TTC549 (cell line): ENCODE measurements at regions not wholly inside any gene's neighbourhood (a gene's known extent, or its start where the extent isn't known, plus 50 kb on each side); places are given as distances from the start of the nearest gene placed in this dataset.

ENCODE experiments used
- FAIRE-seq: peaks from 2 replicates; lab custom pipeline; 2012; peaks lifted over from hg19 to GRCh38; lab: Jason Lieb, UNC

GRCh38 chr6:50217841-50218240 is 168.1 kb upstream of the DEFB112 start:
- no peak for FAIRE-seq

GRCh38 chr6:50236164-50236563 is 186.4 kb upstream of the DEFB112 start:
- FAIRE-seq: no peak

- FAIRE-seq: no peak
These were observed 190.1 kb upstream of the DEFB112 start for GRCh38 chr6:50239853-50240252.

- no peak for FAIRE-seq
These were observed 191.3 kb upstream of the DEFB112 start for GRCh38 chr6:50240986-50241385.

GRCh38 chr6:50249493-50249892 is 199.8 kb upstream of the DEFB112 start:
- no peak for FAIRE-seq

GRCh38 chr6:50257322-50257721 is 207.6 kb upstream of the DEFB112 start:
- no peak for FAIRE-seq

- FAIRE-seq: no peak
These were observed 210.2 kb upstream of the DEFB112 start for GRCh38 chr6:50259903-50260302.

DNA sequence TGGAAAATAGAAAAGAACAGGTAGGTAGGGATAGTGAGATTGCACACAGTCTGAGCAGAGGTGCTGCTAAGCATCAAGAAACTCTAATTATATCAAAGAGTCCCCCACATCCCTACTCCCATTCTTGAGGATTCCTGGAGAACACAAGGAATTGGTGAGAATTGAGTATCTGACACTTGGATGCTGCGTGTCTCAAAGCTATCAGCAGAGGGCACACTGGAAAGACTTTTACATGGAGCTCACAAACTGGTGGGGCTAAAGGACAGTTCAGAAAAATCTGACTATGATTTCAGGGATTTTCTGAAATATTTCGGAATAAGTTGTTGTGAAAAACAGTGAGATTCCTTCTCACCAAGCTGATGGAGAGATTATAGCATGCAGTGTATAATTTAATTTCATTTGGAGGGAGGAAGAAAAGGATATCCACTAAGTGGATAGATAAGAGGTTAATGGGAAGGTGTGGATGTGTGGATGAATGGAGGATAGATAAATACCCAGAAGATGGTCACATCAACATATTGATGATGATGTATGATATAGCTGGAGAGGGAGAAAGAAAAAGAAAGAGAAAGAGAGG is 215.4 kb upstream of the DEFB112 start:
- FAIRE-seq: no peak

- FAIRE-seq: no peak
These were observed 220.7 kb upstream of the DEFB112 start for GRCh38 chr6:50270415-50270814.

DNA sequence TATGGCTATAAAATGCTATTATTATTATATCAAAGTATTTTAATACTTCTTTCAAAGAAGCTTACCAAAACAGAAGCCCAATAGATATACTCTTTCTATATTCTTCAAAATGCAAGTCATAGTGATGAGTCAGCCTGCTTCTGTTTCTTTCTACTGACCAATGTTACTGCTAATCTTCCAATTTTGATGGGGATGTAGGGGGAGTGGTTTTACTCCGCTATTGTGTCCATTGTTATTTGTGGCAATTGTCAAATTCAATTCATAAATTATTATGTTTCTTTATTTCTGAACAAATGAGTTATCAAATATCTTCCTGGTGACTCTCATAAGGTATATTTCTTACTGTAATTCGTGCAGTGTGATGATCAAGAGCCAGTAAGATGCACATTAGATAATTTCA is 221.5 kb upstream of the DEFB112 start:
- no peak for FAIRE-seq

DNA sequence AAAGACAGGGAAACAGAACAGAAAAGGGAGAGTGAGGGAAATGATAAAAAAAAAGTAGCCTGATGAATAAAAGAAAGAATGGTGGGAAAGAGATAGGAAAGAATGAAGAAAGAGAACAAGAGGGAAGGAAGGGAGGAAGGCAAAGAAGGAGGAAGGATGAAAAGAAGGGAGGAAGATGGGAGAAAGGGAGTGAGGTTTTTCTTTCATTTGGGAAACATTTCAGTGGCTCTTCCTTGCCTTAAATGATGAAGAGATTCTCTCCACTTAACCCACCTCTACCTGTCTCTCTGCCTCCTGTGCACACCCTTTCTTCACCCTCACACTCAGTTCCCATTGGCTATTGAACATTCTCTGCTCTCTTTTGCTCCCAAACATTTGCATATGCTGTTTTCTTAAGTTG is 222.1 kb upstream of the DEFB112 start:
- FAIRE-seq: no peak

GRCh38 chr6:50272611-50273010 is 222.9 kb upstream of the DEFB112 start:
- FAIRE-seq: no peak

GRCh38 chr6:50276771-50277261 is 227.1 kb upstream of the DEFB112 start:
- no peak for FAIRE-seq

- FAIRE-seq: no peak
These were observed 228.0 kb upstream of the DEFB112 start for GRCh38 chr6:50277774-50278173.

DNA sequence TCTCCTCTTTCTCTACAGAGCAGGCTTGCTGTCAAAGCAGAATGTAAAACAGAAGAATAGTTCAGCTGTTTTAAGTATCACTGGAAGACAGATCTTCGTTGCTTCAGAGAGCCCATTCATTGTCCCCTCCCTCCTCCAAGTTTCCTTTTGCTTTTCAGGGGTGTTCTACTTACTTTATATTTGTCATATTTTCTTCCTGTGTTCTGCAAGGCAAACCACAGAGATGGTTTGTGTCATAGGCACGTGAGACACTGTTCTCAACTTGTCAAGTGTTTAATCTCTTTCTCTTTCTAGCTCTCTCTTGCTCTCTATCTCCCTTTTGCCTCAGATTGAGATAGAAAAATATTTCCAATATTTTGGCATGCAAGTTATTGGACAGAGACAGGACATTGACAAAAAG is 228.9 kb upstream of the DEFB112 start:
- no peak for FAIRE-seq

- no peak for FAIRE-seq
These were observed 236.0 kb upstream of the DEFB112 start for GRCh38 chr6:50285735-50286134.

DNA sequence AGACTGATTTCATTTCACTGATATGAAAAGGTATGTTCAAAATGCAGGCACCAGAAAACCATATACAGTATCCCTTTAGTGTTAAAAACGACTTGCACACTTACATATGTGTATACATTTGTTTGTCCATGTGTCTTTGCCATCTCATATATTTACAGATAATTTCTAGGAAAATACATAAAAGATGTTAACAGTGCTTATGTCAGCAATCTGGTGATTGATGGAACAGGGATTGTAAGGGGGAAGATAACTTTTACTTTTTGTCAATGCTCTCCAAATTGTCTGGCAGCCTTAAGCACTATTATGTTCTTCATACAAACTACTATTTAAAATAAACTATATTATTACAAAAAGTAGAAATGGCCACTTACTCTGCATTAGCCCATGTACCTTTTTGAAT is 238.5 kb upstream of the DEFB112 start:
- FAIRE-seq: no peak

GRCh38 chr6:50288881-50289280 is 239.2 kb upstream of the DEFB112 start:
- no peak for FAIRE-seq

- FAIRE-seq: no peak
These were observed 239.6 kb upstream of the DEFB112 start for GRCh38 chr6:50289366-50289765.

DNA sequence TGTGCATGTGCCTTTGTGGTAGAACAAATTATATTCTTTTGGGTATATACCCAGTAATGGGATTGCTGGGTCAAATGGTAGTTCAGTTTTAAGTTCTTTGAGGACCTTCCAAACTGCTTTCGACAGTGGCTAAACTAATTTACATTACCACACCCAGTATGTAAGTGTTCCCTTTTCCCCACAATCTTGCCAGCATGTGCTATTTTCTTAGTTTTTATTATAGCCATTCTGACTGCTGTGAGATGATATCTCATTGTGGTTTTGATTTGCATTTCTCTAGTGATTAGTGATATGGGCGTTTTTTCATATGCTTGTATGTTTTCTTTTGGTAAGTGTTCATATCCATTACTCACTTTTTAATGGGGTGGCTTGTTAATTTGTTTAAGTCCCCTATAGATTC is 251.6 kb upstream of the DEFB112 start:
- no peak for FAIRE-seq

- no peak for FAIRE-seq
These were observed 255.9 kb upstream of the DEFB112 start for GRCh38 chr6:50305660-50306059.

- no peak for FAIRE-seq
These were observed 268.8 kb upstream of the DEFB112 start for GRCh38 chr6:50318536-50318935.

GRCh38 chr6:50330347-50330746 is 280.6 kb upstream of the DEFB112 start:
- no peak for FAIRE-seq

DNA sequence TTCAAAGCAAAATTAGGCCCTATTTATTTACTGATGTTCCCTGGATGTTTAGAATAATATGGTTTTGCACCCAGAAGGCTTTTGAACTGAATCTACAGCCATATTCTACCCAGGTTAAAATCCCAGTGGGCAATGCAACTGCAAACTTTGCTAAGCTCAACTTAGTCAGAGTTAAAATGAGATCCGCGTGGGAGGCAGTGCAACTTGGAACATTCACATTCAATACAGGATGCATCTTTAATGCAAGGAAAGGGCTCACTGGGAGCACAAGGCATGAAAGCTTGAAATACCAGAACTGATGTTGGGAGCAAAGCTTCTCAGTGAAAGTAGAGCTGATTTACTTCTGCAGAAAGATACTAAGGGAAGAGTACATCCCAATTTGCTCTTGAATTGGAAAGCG is 281.2 kb upstream of the DEFB112 start:
- FAIRE-seq: no peak

DNA sequence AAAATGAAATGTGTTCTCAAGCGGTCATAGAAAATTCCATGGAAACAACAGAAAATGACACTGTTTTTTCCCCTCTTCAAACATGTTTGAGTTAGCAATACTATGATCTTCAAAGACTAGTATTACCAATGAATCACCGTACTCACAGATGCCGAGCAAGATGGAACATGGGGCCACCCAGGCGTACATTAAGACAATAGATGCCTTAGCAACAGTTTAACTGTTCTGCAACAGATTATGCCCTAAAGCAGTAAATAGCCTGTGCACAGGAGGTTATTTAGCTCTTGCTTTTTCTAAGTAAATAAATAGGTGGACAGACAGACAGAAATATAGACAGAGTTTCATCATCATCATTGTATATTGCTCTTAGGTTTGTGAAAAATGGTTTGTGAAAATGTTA is 284.0 kb upstream of the DEFB112 start:
- no peak for FAIRE-seq
